Neural cell (in vitro differentiated cells): ENCODE measurements at regions not wholly inside any gene's neighbourhood (a gene's known extent, or its start where the extent isn't known, plus 50 kb on each side); places are given as distances from the start of the nearest gene placed in this dataset.

Experiments used
- H2AFZ ChIP-seq: fragments of 200-600, 300-800 bp; sonication (generic), shearing (Covaris generic); 2 replicates; pipeline ENCODE4 v1.6.0; 2014; ENCODE audit warnings: low read depth, mild to moderate bottlenecking, antibody characterized with exemption, low read length, moderate library complexity
- H3F3A ChIP-seq: fragments of 200-600 bp; shearing (Covaris generic); 2 replicates; pipeline ENCODE4 v1.6.1; 2016; ENCODE audit warnings: mild to moderate bottlenecking, moderate library complexity, mixed read lengths, antibody characterized with exemption, low read length; ENCODE audit not compliant: insufficient read depth, poor library complexity, severe bottlenecking
- H3K27ac ChIP-seq: fragments of 200-600, 300-800 bp; sonication (generic), shearing (Covaris generic); 2 replicates; pipeline ENCODE4 v1.5.1; 2014; ENCODE audit warnings: mild to moderate bottlenecking, low read length, moderate library complexity
- H3K27me3 ChIP-seq: fragments of 300-800, 200-600 bp; sonication (generic), shearing (Covaris generic); 2 replicates; pipeline ENCODE4 v1.6.0; 2014; ENCODE audit warnings: mild to moderate bottlenecking, low read depth, low read length, moderate library complexity; ENCODE audit not compliant: insufficient read depth
- H3K36me3 ChIP-seq: fragments of 300-800, 200-600 bp; sonication (generic), shearing (Covaris generic); 2 replicates; pipeline ENCODE4 v1.5.1; 2014; ENCODE audit warnings: mild to moderate bottlenecking, antibody characterized with exemption, low read length, moderate library complexity; ENCODE audit not compliant: insufficient read depth
- H3K4me2 ChIP-seq: fragments of 300-800, 200-600 bp; sonication (generic), shearing (Covaris generic); 2 replicates; pipeline ENCODE4 v1.6.0; 2014; ENCODE audit warnings: mild to moderate bottlenecking, low read length
- H3K4me3 ChIP-seq: fragments of 300-800, 200-600 bp; sonication (generic), shearing (Covaris generic); 2 replicates; pipeline ENCODE4 v1.5.1; 2014; ENCODE audit warnings: mild to moderate bottlenecking, low read length, moderate library complexity
- H3K79me2 ChIP-seq: fragments of 200-600 bp; shearing (Covaris generic); replicated peaks from 2 replicates; pipeline ENCODE4 v1.6.0; 2014; ENCODE audit warnings: mild to moderate bottlenecking, low read length, moderate library complexity; ENCODE audit not compliant: insufficient read depth
- H3K9ac ChIP-seq: fragments of 300-800, 200-600 bp; sonication (generic), shearing (Covaris generic); 2 replicates; pipeline ENCODE4 v1.6.1; 2016; ENCODE audit warnings: mild to moderate bottlenecking, low read length, mixed read lengths
- H3K9me2 ChIP-seq: fragments of 200-600 bp; shearing (Covaris generic); 2 replicates; pipeline ENCODE4 v1.6.1; 2016; ENCODE audit warnings: mild to moderate bottlenecking, low read length, mixed read lengths; ENCODE audit not compliant: insufficient read depth
- H3K9me3 ChIP-seq: fragments of 200-600, 300-800 bp; sonication (generic), shearing (Covaris generic); 2 replicates; pipeline ENCODE4 v1.6.1; 2016; ENCODE audit warnings: mild to moderate bottlenecking, mixed run types, low read length, moderate library complexity, mixed read lengths
- H4K20me1 ChIP-seq: fragments of 200-600 bp; shearing (Covaris generic); 2 replicates; pipeline ENCODE4 v1.6.1; 2016; ENCODE audit warnings: mild to moderate bottlenecking, mixed run types; ENCODE audit not compliant: insufficient read depth
- CTCF ChIP-seq: fragments of 450-650 bp; IDR thresholded peaks from 2 replicates; pipeline ENCODE4 v1.5.1; 2014; ENCODE audit warnings: antibody characterized with exemption, mild to moderate bottlenecking, moderate library complexity; ENCODE audit not compliant: poor library complexity, severe bottlenecking
- EP300 ChIP-seq: fragments of 450-650 bp; conservative IDR thresholded peaks from 2 replicates; pipeline ENCODE4 v1.6.1; 2014; ENCODE audit warnings: antibody characterized with exemption, mild to moderate bottlenecking, moderate library complexity; ENCODE audit not compliant: poor library complexity, severe bottlenecking
- EZH2 ChIP-seq: fragments of 200-600, 300-800 bp; shearing (Covaris generic), sonication (generic); IDR thresholded peaks from 2 replicates; pipeline ENCODE4 v1.6.1; 2014; ENCODE audit warnings: antibody characterized with exemption, low read length, borderline replicate concordance, mild to moderate bottlenecking; ENCODE audit not compliant: insufficient read depth, poor library complexity, severe bottlenecking
- MXI1 ChIP-seq: fragments of 450-650 bp; conservative IDR thresholded peaks from 2 replicates; pipeline ENCODE4 v1.6.1; 2014; ENCODE audit warnings: antibody characterized with exemption, mild to moderate bottlenecking; ENCODE audit not compliant: poor library complexity, severe bottlenecking
- POLR2AphosphoS5 ChIP-seq: IDR thresholded peaks from 2 replicates; pipeline ENCODE4 v1.6.1; 2012
- RAD21 ChIP-seq: fragments of 450-650 bp; conservative IDR thresholded peaks from 2 replicates; pipeline ENCODE4 v1.6.1; 2014; ENCODE audit warnings: antibody characterized with exemption, mild to moderate bottlenecking, moderate library complexity
- REST ChIP-seq: IDR thresholded peaks from 2 replicates; pipeline ENCODE4 v1.6.1; 2012; ENCODE audit warnings: borderline replicate concordance
- SMC3 ChIP-seq: fragments of 450-650 bp; conservative IDR thresholded peaks from 2 replicates; pipeline ENCODE4 v1.6.1; 2014; ENCODE audit warnings: antibody characterized with exemption, mild to moderate bottlenecking, moderate library complexity; ENCODE audit not compliant: poor library complexity
- TAF1 ChIP-seq: IDR thresholded peaks from 2 replicates; pipeline ENCODE4 v1.6.1; 2012; ENCODE audit warnings: low read depth

- Histone ChIP-seq H3K79me2 (no peaks in the 10 kb centered on the region), H3F3A (no peaks in the 10 kb centered on the region), H4K20me1 (no peaks in the 10 kb centered on the region), H2AFZ (no peak overlapping the region), H3K4me2 (no peak overlapping the region), H3K9me3 (no peaks in the 10 kb centered on the region), H3K9ac (no peak overlapping the region), H3K27me3 (no peaks in the 10 kb centered on the region), H3K9me2 (no peaks in the 10 kb centered on the region), H3K36me3 (no peaks in the 10 kb centered on the region), H3K27ac (no peak overlapping the region), H3K4me3 (no peak overlapping the region)
- TF ChIP-seq REST (no peak), SMC3 (no peak), RAD21 (no peak)
These were observed 155.7 kb upstream of the GPRIN3 start for GRCh38 chr4:89463341-89463740.

GRCh38 chr4:89447543-89447942 lies 139.9 kb upstream of the GPRIN3 start:
- no peaks in the 10 kb centered on the region for H4K20me1 ChIP-seq

More at GRCh38 chr4:89447543-89447942, 139.9 kb upstream of the GPRIN3 start:
- Histone ChIP-seq H3K27ac (no peak overlapping the region), H3K9me2 (no peaks in the 10 kb centered on the region), H3K36me3 (no peaks in the 10 kb centered on the region), H3K79me2 (no peaks in the 10 kb centered on the region), H3K4me2 (no peak overlapping the region), H3F3A (no peaks in the 10 kb centered on the region), H3K9ac (no peak overlapping the region), H3K4me3 (no peak overlapping the region), H3K27me3 (no peaks in the 10 kb centered on the region), H3K9me3 (no peaks in the 10 kb centered on the region), H2AFZ (no peak overlapping the region)
- no peak for TF ChIP-seq SMC3
- no peak for TF ChIP-seq REST
- no peak for TF ChIP-seq CTCF
- TF ChIP-seq EP300 = no peak
- TF ChIP-seq POLR2AphosphoS5 = no peak
- no peak for TF ChIP-seq MXI1
- no peak for TF ChIP-seq RAD21
- no peak for TF ChIP-seq TAF1
- no peak for TF ChIP-seq EZH2
